Neural cell (in vitro differentiated cells): ENCODE measurements at regions not wholly inside any gene's neighbourhood (a gene's known extent, or its start where the extent isn't known, plus 50 kb on each side); places are given as distances from the start of the nearest gene placed in this dataset.

Experiments
- CTCF ChIP-seq: fragments of 450-650 bp; IDR thresholded peaks from 2 replicates; pipeline ENCODE4 v1.5.1; 2014; ENCODE audit warnings: antibody characterized with exemption, mild to moderate bottlenecking, moderate library complexity; ENCODE audit not compliant: poor library complexity, severe bottlenecking
- EZH2 ChIP-seq: fragments of 200-600, 300-800 bp; shearing (Covaris generic), sonication (generic); IDR thresholded peaks from 2 replicates; pipeline ENCODE4 v1.6.1; 2014; ENCODE audit warnings: antibody characterized with exemption, low read length, borderline replicate concordance, mild to moderate bottlenecking; ENCODE audit not compliant: insufficient read depth, poor library complexity, severe bottlenecking
- RAD21 ChIP-seq: fragments of 450-650 bp; conservative IDR thresholded peaks from 2 replicates; pipeline ENCODE4 v1.6.1; 2014; ENCODE audit warnings: antibody characterized with exemption, mild to moderate bottlenecking, moderate library complexity
- REST ChIP-seq: IDR thresholded peaks from 2 replicates; pipeline ENCODE4 v1.6.1; 2012; ENCODE audit warnings: borderline replicate concordance

GRCh38 chrX:20500171-20500865, 233.6 kb upstream of the RPS6KA3 start:
- TF ChIP-seq CTCF (no peak), REST (no peak), RAD21 (no peak), EZH2 (no peak)
